HG03097 (cell line): ENCODE measurements at regions not wholly inside any gene's neighbourhood (a gene's known extent, or its start where the extent isn't known, plus 50 kb on each side); places are given as distances from the start of the nearest gene placed in this dataset.

Experiments used
- ATAC-seq: cut with Tn5 transposase; IDR thresholded peaks from one replicate; pipeline ENCODE4 v1.9.1; 2021; ENCODE audit not compliant: unreplicated experiment, low FRiP score

GRCh38 chr4:1466863-1467165 is 60.6 kb upstream of the NKX1-1 start:
- no peak for ATAC-seq

- no peak for ATAC-seq
Measured at GRCh38 chr4:1466034-1466862, 60.0 kb upstream of the NKX1-1 start.

GRCh38 chr4:1465173-1466033 is 59.2 kb upstream of the NKX1-1 start:
- ATAC-seq = no peak

GRCh38 chr4:1464581-1465171 is 58.4 kb upstream of the NKX1-1 start:
- ATAC-seq = no peak

- no peak for ATAC-seq
Measured at GRCh38 chr4:1463927-1464540, 57.8 kb upstream of the NKX1-1 start.

GRCh38 chr4:1463088-1463926 is 57.1 kb upstream of the NKX1-1 start:
- no peak for ATAC-seq

- no peak for ATAC-seq
Measured at GRCh38 chr4:1462768-1463075, 56.5 kb upstream of the NKX1-1 start.

- ATAC-seq = no peak
Measured at GRCh38 chr4:1462009-1462767, 55.9 kb upstream of the NKX1-1 start.

GRCh38 chr4:1460967-1461868 is 55.0 kb upstream of the NKX1-1 start:
- no peak for ATAC-seq

GRCh38 chr4:1459722-1460511 is 53.7 kb upstream of the NKX1-1 start:
- no peak for ATAC-seq

- ATAC-seq = no peak
Measured at GRCh38 chr4:1459081-1459721, 53.0 kb upstream of the NKX1-1 start.

GRCh38 chr4:1458581-1458980 is 52.3 kb upstream of the NKX1-1 start:
- ATAC-seq = no peak
